ENCODE measurements at regions not wholly inside any gene's neighbourhood (a gene's known extent, or its start where the extent isn't known, plus 50 kb on each side); places are given as distances from the start of the nearest gene placed in this dataset.
A peak's percentile ranks its signal among the peaks of the same experiment; 100 is the strongest.

GRCh38 chr10:62538606-62539005 is 164.4 kb downstream of the ZNF365 start:
- H3K4me1 ChIP-seq (ENCODE audit: low read length) = peaks cover 9% of the 10 kb centered on the region
- no peak overlapping the region for H3K4me3 ChIP-seq (ENCODE audit: low read length)
- no peaks in the 10 kb centered on the region for H3K79me2 ChIP-seq (ENCODE audit: low read length)
- H3K27ac ChIP-seq (ENCODE audit: low read length) = no peak overlapping the region
- no peaks in the 10 kb centered on the region for H3K9me3 ChIP-seq (replicated peaks; ENCODE audit: insufficient read depth, low read length)
- no peak overlapping the region for H3K9ac ChIP-seq (ENCODE audit: low read length)
- no peaks in the 10 kb centered on the region for H3F3A ChIP-seq (ENCODE audit: insufficient read depth, low read length)
- no peaks in the 10 kb centered on the region for H3K9me2 ChIP-seq (replicated peaks; ENCODE audit: insufficient read depth, low read length)
- H3K27me3 ChIP-seq (replicated peaks; ENCODE audit: insufficient read depth, low read length) = no peaks in the 10 kb centered on the region
- no peak overlapping the region for H3K4me2 ChIP-seq (ENCODE audit: low read depth, low read length)
- DNase-seq = no peak
- no peak overlapping the region for H2AFZ ChIP-seq (ENCODE audit: low read length)
- H4K20me1 ChIP-seq (ENCODE audit: insufficient read depth, low read length) = no peaks in the 10 kb centered on the region
- no peaks in the 10 kb centered on the region for H3K36me3 ChIP-seq (replicated peaks; ENCODE audit: insufficient read depth, low read length)
- TF ChIP-seq CTCF (IDR thresholded peaks at IDR 0.05; ENCODE audit: low read length) (no peak), EZH2 (optimal IDR thresholded peaks at IDR 0.05; ENCODE audit: low read depth, low read length) (no peak), EZH2phosphoT487 (IDR thresholded peaks at IDR 0.05; ENCODE audit: low read length) (no peak)

- no peaks in the 10 kb centered on the region for H3K36me3 ChIP-seq (replicated peaks; ENCODE audit: insufficient read depth, low read length)
- no peaks in the 10 kb centered on the region for H3K9me2 ChIP-seq (replicated peaks; ENCODE audit: insufficient read depth, low read length)
- DNase-seq = no peak
- no peak overlapping the region for H3K27ac ChIP-seq (ENCODE audit: low read length)
- no peaks in the 10 kb centered on the region for H3K27me3 ChIP-seq (replicated peaks; ENCODE audit: insufficient read depth, low read length)
- H3K9ac ChIP-seq (ENCODE audit: low read length) = no peak overlapping the region
- H3K4me1 ChIP-seq (ENCODE audit: low read length) = peaks cover 9% of the 10 kb centered on the region
- H4K20me1 ChIP-seq (ENCODE audit: insufficient read depth, low read length) = no peaks in the 10 kb centered on the region
- H3K4me2 ChIP-seq (ENCODE audit: low read depth, low read length) = peak overlapping the region; percentile 48
- H3F3A ChIP-seq (ENCODE audit: insufficient read depth, low read length) = no peaks in the 10 kb centered on the region
- TF ChIP-seq CTCF (IDR thresholded peaks at IDR 0.05; ENCODE audit: low read length) (no peak), EZH2 (optimal IDR thresholded peaks at IDR 0.05; ENCODE audit: low read depth, low read length) (no peak), EZH2phosphoT487 (IDR thresholded peaks at IDR 0.05; ENCODE audit: low read length) (no peak)
- no peak overlapping the region for H3K4me3 ChIP-seq (ENCODE audit: low read length)
- no peaks in the 10 kb centered on the region for H3K9me3 ChIP-seq (replicated peaks; ENCODE audit: insufficient read depth, low read length)
- no peak overlapping the region for H2AFZ ChIP-seq (ENCODE audit: low read length)
- H3K79me2 ChIP-seq (ENCODE audit: low read length) = no peaks in the 10 kb centered on the region
Observed at GRCh38 chr10:62540389-62540788, 166.2 kb downstream of the ZNF365 start.

DNA sequence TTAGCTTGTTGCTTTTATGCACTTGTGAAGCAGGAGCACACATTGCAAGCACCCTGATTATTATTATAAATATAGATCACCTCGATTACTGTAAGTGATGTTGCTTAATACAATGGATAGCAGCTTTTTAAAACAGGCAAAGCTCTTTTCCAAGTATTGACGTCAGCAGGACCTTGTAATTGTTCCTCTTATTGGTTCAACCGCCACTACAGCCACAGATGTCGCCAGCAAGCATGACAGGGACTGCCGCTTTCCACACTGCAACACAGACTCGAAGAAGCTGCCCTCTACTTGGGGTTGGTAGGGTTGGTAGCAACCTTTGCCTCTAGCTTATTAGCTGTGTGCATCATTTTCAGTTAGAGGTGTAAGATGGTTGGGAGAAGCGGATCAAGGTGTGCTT is 167.6 kb downstream of the ZNF365 start:
- TF ChIP-seq EZH2phosphoT487 (IDR thresholded peaks at IDR 0.05; ENCODE audit: low read length) = no peak
- TF ChIP-seq EZH2 (optimal IDR thresholded peaks at IDR 0.05; ENCODE audit: low read depth, low read length) = no peak
- no peak for TF ChIP-seq CTCF (IDR thresholded peaks at IDR 0.05; ENCODE audit: low read length)
- H3K27me3 ChIP-seq (replicated peaks; ENCODE audit: insufficient read depth, low read length) = no peaks in the 10 kb centered on the region
- peaks cover 9% of the 10 kb centered on the region for H3K4me1 ChIP-seq (ENCODE audit: low read length)
- no peaks in the 10 kb centered on the region for H3K79me2 ChIP-seq (ENCODE audit: low read length)
- no peaks in the 10 kb centered on the region for H3K36me3 ChIP-seq (replicated peaks; ENCODE audit: insufficient read depth, low read length)
- no peak overlapping the region for H3K9ac ChIP-seq (ENCODE audit: low read length)
- no peaks in the 10 kb centered on the region for H3K9me2 ChIP-seq (replicated peaks; ENCODE audit: insufficient read depth, low read length)
- H3F3A ChIP-seq (ENCODE audit: insufficient read depth, low read length) = no peaks in the 10 kb centered on the region
- H3K27ac ChIP-seq (ENCODE audit: low read length) = no peak overlapping the region
- no peaks in the 10 kb centered on the region for H3K9me3 ChIP-seq (replicated peaks; ENCODE audit: insufficient read depth, low read length)
- no peak overlapping the region for H3K4me2 ChIP-seq (ENCODE audit: low read depth, low read length)
- H2AFZ ChIP-seq (ENCODE audit: low read length) = no peak overlapping the region
- no peaks in the 10 kb centered on the region for H4K20me1 ChIP-seq (ENCODE audit: insufficient read depth, low read length)
- H3K4me3 ChIP-seq (ENCODE audit: low read length) = no peak overlapping the region
- DNase-seq = no peak

Data from MM.1S (cell line).